ENCODE measurements at regions not wholly inside any gene's neighbourhood (a gene's known extent, or its start where the extent isn't known, plus 50 kb on each side); places are given as distances from the start of the nearest gene placed in this dataset.

DNA sequence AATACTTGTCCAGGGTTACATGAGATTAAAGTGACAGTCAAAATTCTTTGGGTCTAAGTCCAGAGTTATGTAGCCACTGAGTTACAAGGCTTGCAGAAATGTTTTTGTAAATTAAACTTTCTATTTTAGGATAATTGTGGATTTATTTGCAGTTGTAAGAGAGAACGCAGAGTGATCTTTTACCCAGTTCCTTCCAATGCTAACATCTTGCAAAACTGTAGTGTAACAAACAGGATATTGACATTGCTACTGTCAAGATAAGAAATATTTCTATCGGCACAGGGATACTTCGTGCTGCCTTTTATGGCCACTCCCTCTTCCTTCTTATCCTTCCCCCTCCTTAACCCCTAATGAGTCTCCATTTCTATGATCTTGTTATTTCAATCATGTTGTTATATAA lies 1022.9 kb downstream of the MCTP2 start:
- Histone ChIP-seq H3K4me3 (no peak overlapping the region), H3K4me1 (peaks cover under 1% of the 10 kb centered on the region), H3K27ac (no peak overlapping the region), H3K9me3 (no peaks in the 10 kb centered on the region), H3K27me3 (no peaks in the 10 kb centered on the region), H3K36me3 (no peaks in the 10 kb centered on the region)
- DNase-seq (ENCODE audit: low spot score in 2 of 2), result no peak
- WGBS, result 29% methylated on average over 3 of the region's 3 CpGs
- TF ChIP-seq POLR2A (IDR thresholded peaks at IDR 0.05) (no peak), POLR2AphosphoS5 (IDR thresholded peaks at IDR 0.05) (no peak), EP300 (IDR thresholded peaks at IDR 0.05) (no peak)
- TF ChIP-seq, protein P1, sequence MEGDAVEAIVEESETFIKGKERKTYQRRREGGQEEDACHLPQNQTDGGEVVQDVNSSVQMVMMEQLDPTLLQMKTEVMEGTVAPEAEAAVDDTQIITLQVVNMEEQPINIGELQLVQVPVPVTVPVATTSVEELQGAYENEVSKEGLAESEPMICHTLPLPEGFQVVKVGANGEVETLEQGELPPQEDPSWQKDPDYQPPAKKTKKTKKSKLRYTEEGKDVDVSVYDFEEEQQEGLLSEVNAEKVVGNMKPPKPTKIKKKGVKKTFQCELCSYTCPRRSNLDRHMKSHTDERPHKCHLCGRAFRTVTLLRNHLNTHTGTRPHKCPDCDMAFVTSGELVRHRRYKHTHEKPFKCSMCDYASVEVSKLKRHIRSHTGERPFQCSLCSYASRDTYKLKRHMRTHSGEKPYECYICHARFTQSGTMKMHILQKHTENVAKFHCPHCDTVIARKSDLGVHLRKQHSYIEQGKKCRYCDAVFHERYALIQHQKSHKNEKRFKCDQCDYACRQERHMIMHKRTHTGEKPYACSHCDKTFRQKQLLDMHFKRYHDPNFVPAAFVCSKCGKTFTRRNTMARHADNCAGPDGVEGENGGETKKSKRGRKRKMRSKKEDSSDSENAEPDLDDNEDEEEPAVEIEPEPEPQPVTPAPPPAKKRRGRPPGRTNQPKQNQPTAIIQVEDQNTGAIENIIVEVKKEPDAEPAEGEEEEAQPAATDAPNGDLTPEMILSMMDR (IDR thresholded peaks at IDR 0.05), result no peak

DNA sequence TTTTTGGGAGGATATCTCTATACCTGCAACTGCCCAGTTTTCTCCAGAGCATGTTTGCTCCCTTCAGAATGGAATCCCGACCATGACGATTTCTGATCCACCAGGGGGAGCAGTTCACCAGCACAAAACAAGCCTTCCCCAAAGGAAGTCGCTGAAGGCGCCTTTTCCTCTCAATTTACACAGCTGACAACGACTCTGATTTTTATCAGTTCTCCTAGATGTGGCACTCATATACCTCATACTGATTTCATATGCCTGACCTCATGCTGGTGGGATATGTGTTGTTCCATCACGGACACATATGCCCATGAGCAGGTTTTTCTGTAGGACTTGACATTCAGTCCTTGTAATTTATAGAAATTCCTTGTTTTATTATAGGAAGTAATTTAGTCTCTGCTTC lies 1028.2 kb downstream of the MCTP2 start:
- H3K27ac ChIP-seq, result no peak overlapping the region
- peaks cover 9% of the 10 kb centered on the region for H3K4me1 ChIP-seq
- H3K9me3 ChIP-seq, result no peaks in the 10 kb centered on the region
- 8% methylated on average over 6 of the region's 6 CpGs for WGBS
- H3K27me3 ChIP-seq, result no peaks in the 10 kb centered on the region
- no peaks in the 10 kb centered on the region for H3K36me3 ChIP-seq
- DNase-seq (ENCODE audit: low spot score in 2 of 2), result peak; percentile 73 to 81
- TF ChIP-seq POLR2A (IDR thresholded peaks at IDR 0.05), result no peak
- TF ChIP-seq EP300 (IDR thresholded peaks at IDR 0.05), result peak; percentile 8
- no peak for TF ChIP-seq POLR2AphosphoS5 (IDR thresholded peaks at IDR 0.05)
- TF ChIP-seq, protein P1 (IDR thresholded peaks at IDR 0.05), result peak; percentile 63 to 66
- no peak overlapping the region for H3K4me3 ChIP-seq

DNA sequence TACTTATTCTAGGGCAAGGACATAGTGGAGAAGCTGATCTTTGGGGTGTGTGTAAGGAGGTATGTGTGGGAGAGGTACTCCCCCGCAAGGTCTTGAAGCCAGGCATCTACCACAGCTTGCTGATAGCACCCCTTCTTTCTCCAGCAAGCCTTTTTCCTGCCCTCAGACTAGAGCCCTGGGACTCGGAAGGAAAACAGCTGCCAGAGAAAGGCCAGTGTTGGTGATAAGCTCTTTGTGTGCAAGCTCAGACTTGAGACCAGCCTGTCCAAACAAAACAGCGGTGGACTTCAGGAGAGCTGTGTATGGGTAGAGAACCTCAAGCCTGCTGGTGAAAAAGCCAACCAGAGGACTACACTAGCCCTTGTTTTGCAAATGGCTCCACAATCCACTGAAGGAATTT lies 1028.6 kb downstream of the MCTP2 start:
- H3K4me1 ChIP-seq, result peaks cover 9% of the 10 kb centered on the region
- H3K9me3 ChIP-seq, result no peaks in the 10 kb centered on the region
- H3K4me3 ChIP-seq, result no peak overlapping the region
- WGBS, result 65% methylated on average over 3 of the region's 3 CpGs
- no peaks in the 10 kb centered on the region for H3K27me3 ChIP-seq
- TF ChIP-seq POLR2AphosphoS5 (IDR thresholded peaks at IDR 0.05), result no peak
- no peak for TF ChIP-seq POLR2A (IDR thresholded peaks at IDR 0.05)
- TF ChIP-seq, protein P1 (IDR thresholded peaks at IDR 0.05), result no peak
- peak; percentile 6 for TF ChIP-seq EP300 (IDR thresholded peaks at IDR 0.05)
- H3K27ac ChIP-seq, result no peak overlapping the region
- no peak for DNase-seq (ENCODE audit: low spot score in 2 of 2)
- H3K36me3 ChIP-seq, result no peaks in the 10 kb centered on the region

DNA sequence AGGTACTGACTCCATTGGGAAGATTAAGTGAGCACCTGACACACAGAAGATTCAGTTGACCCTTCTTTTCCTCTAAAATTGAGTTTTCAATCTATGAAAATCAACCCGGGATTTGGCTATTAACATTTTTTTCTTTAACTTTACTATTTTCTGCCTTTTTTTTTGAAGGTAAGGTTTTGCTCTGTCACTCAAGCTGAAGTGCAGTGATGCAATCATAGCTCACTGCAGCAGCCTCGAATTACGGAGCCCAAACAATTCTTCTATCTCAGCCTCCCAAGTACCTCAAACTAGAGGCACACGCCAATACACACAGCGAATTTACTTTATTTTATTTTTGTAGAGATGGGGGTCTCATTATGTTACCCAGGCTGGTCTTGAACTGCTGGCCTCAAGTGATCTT lies 1029.5 kb downstream of the MCTP2 start:
- no peak overlapping the region for H3K27ac ChIP-seq
- TF ChIP-seq, protein P1 (IDR thresholded peaks at IDR 0.05), result no peak
- TF ChIP-seq POLR2A (IDR thresholded peaks at IDR 0.05), result no peak
- no peak for TF ChIP-seq EP300 (IDR thresholded peaks at IDR 0.05)
- TF ChIP-seq POLR2AphosphoS5 (IDR thresholded peaks at IDR 0.05), result no peak
- H3K36me3 ChIP-seq, result no peaks in the 10 kb centered on the region
- 91% methylated on average over 5 of the region's 5 CpGs for WGBS
- DNase-seq (ENCODE audit: low spot score in 2 of 2), result no peak
- no peaks in the 10 kb centered on the region for H3K9me3 ChIP-seq
- no peak overlapping the region for H3K4me3 ChIP-seq
- H3K4me1 ChIP-seq, result peaks cover 9% of the 10 kb centered on the region
- H3K27me3 ChIP-seq, result no peaks in the 10 kb centered on the region

DNA sequence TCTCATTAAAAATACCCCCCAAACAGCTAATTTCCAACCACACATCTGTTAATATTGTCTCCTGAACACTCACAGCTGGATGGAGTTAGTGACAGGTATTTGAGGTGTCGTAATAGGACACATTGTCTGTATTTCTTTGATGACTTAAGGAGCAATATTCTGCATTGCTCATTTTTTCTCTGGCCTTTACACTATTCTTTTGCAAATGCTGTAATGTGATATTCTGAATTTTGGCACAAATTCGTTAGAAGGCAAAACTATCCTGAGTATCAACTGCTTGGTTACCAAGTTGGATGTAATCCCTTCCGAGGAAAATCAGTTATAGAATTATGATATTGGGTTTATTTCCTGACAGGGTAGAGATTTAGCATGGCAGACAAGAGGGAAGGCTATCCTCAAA lies 1030.2 kb downstream of the MCTP2 start:
- H3K27me3 ChIP-seq, result no peaks in the 10 kb centered on the region
- no peak for DNase-seq (ENCODE audit: low spot score in 2 of 2)
- H3K36me3 ChIP-seq, result no peaks in the 10 kb centered on the region
- no peak overlapping the region for H3K27ac ChIP-seq
- TF ChIP-seq, protein P1 (IDR thresholded peaks at IDR 0.05), result no peak
- TF ChIP-seq EP300 (IDR thresholded peaks at IDR 0.05), result no peak
- TF ChIP-seq POLR2AphosphoS5 (IDR thresholded peaks at IDR 0.05), result no peak
- no peak for TF ChIP-seq POLR2A (IDR thresholded peaks at IDR 0.05)
- H3K4me3 ChIP-seq, result no peak overlapping the region
- peaks cover 9% of the 10 kb centered on the region for H3K4me1 ChIP-seq
- H3K9me3 ChIP-seq, result no peaks in the 10 kb centered on the region
- WGBS, result 85% methylated on average over 3 of the region's 3 CpGs

All from suprapubic skin (tissue), 4 donors.